ENCODE measurements at regions not wholly inside any gene's neighbourhood (a gene's known extent, or its start where the extent isn't known, plus 50 kb on each side); places are given as distances from the start of the nearest gene placed in this dataset.
"Not testable (repeated sequence)": the region's sequence is repeated elsewhere in the genome, so short reads cannot be mapped to it uniquely, and the experiment has no call there.

DNA sequence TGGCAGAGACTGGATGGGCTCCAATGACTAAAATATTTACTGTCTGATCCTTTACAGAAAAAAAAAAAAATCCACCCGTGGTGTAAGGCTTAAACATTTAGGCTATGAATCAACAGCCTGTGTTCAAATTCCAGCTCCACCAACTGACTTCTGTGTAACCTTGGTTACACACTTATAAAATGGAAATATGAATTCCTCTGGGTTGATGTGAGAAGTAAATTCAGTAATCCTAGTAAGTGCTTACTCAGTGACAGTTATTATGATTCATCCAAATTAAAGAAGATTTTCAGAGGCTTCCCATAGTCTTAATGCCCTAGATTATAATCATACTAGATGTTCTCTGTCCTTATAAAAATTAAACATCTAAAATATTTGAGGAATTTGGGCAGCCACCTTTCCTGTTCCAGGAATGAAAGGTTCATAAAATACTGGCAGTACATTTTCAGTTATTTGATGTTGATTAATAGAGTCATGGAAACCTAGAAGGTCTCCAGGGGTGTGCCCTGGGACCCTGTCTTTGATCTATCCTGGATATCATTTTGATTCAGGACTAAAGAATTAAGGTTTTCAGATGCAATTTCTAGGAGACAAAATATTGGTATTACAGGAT, 180.3 kb upstream of the ZNF217 start:
- no peak for DNase-seq (ENCODE audit: low read depth)

- not testable (repeated sequence) for DNase-seq (ENCODE audit: low read depth)
Measured at GRCh38 chr20:53773066-53773791, 179.6 kb upstream of the ZNF217 start.

GRCh38 chr20:53769041-53769440, 175.4 kb upstream of the ZNF217 start:
- DNase-seq (ENCODE audit: low read depth): no peak

DNA sequence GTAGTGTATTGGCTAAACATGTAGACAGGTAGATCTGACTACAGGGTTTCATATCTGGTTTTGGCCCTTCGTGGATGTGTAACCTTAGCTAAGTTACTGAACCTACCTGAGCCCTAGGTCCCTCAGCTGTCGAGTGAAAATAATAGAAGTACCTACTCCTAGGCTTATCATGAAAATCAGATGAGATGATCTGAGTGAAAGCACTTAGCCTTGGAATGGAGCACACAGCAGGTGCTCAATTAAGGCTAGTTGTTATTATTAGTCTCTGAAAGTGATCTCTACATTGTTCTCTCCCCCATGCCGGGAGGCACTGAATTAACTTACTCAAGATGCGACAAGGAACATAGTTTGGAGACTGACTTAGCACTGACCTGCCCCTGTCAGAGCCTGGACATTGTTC, 174.7 kb upstream of the ZNF217 start:
- DNase-seq (ENCODE audit: low read depth): no peak

DNA sequence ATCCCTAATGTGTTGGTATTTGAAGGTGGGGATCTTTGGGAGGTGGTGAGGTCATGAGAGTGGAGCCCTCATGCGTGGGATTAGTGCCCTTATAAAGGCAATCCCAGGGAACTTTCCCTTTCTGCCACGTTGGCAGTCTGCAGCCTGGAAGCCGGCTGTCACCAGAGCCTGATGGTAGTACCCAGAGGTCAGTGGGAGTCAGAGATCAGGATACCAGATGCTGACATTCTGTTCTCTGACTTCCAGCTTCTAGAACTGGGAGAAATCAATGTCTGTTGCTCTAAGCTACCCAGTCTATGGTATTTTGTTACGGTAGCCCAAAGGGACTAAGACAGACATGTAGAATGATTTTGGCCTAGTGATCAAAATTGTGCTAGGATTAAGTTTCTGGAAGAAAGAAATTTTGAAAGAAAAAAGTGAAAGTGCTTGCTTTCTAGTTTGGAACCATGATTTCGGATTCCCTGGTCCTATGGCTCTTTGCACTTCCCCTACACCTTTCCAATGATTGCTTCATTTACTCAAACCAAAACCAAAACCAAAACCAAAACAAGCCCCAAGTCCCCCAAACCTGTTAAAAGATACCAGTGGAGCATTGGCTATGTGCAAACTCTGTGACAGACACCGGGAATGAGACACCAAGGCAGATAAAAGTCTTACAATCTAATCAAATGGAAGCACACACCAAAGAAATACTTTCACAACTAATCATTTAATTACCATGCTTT, 173.7 kb upstream of the ZNF217 start:
- no peak for DNase-seq (ENCODE audit: low read depth)

DNA sequence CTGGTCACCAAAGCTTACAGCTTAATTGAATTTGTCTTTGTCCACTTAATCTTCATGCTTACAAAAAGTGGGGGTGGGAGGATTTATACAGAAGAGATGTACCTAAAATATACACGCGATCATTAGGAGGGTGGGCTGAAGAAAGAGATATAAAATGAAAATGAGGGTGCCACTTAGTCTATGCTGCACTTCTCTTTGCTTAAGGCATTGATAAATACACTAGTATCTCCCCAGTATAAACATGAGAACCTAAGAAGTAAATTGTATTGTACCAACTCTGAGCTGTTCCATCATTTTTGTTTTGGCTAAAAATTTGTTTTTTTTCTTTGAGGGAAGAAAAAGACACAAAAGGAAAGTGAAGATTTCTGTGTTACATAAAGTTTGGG, 170.8 kb upstream of the ZNF217 start:
- DNase-seq (ENCODE audit: low read depth): no peak

- no peak for DNase-seq (ENCODE audit: low read depth)
Measured at GRCh38 chr20:53763707-53764414, 170.2 kb upstream of the ZNF217 start.

GRCh38 chr20:53762423-53762798, 168.8 kb upstream of the ZNF217 start:
- DNase-seq (ENCODE audit: low read depth): not testable (repeated sequence)

DNA sequence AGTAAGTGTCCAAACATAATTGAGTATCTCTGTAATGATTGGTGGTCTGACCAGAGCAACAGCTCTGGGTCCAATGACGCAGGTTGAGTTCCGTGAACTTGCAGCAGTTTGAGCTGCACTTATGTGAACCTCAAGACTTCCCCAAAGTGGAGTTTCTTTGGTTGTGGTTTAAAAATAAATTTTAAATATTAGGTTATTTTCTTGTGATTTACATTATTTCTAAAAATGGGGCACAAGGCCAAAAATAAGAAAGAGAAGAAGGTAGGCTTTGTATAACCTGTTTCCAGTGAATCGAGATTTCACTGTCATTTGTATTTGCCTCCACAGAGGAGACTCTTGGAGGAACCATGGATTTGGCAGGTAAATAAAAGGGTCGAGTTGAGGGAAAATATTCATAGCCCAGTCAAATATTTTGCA, 166.4 kb upstream of the ZNF217 start:
- no peak for DNase-seq (ENCODE audit: low read depth)

DNA sequence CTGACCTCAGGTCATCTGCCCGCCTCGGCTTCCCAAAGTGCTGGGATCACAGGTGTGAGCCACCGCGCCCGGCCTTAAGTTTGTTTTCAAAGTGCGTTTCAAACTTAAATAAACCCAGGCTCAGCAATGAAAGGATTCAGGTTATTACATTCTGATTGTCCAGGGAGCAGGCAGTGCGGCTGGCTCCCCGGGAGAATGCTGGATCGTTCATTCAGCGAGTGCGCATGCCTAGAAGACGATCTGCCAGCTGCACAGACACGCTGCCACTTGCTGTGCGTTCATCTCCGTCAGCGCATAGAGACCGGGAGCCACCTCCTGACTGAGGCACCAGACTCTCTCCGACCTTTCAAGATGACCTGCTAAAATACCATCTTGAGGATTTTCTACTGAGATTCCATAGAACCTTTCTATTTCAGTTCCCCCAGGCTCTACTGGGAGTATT, 163.9 kb upstream of the ZNF217 start:
- no peak for DNase-seq (ENCODE audit: low read depth)

- DNase-seq (ENCODE audit: low read depth): no peak
Measured at GRCh38 chr20:53755733-53756531, 162.3 kb upstream of the ZNF217 start.

DNA sequence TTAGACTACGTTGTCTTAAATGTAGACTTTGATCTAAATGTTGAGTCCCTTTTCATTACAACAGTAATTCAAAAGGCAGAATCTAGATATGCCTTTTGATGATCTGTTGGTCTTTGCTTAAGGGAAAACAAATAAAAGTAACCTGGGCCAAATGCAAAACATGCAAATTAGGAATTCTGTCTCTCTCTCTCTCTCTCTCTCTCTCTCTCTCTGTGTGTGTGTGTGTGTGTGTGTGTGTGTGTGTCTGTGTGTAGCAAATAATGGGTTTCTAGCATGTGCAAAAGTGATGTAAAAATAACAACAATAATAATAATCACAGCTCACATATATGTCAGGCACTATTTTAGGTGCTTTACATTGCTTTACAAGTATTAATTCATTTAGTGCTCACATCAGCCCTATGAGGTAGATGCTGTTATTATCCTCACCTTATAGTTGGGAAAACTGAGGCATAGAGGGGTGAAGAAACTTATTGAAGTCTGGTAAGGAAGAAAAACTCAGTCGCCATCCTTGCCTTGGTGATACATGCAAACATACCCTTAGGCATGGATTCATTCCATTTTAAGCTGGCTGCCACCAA, 160.3 kb upstream of the ZNF217 start:
- no peak for DNase-seq (ENCODE audit: low read depth)

- no peak for DNase-seq (ENCODE audit: low read depth)
Measured at GRCh38 chr20:53752971-53753879, 159.6 kb upstream of the ZNF217 start.

- DNase-seq (ENCODE audit: low read depth): no peak
Measured at GRCh38 chr20:53752583-53752970, 158.9 kb upstream of the ZNF217 start.

DNA sequence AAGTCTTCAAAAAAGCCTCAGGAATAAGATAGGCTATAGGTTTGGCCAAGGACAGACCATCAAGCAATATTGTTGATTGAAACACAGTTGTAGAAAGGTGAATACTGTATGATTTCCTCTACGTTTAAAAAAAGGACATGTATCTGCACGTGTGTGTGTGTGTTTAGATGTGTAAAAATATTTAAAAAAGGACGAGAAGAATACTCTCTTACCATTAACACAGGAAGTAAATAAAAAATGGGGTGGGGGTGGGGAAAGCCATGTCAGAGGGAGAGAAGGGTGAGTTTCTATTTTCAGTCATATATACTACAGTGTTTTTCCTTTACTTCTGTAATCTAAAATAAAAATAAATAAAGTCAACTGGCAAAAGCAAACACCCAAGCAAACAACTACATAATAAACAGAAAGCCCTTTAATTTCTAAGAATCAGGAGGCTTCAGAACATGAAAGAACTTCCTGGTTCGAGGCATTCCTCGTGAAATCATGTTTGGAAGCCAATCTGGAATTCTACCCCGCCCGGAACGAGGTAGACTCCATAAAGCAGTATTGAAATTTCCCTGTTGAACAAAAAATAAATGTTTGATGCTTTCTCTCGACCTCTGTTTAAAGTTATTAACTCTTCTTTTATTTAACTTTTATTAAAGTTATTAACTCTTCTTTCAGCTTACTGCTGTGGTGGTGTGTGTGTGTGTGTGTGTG, 158.1 kb upstream of the ZNF217 start:
- DNase-seq (ENCODE audit: low read depth): no peak

- DNase-seq (ENCODE audit: low read depth): no peak
Measured at GRCh38 chr20:53750827-53751619, 157.4 kb upstream of the ZNF217 start.

- DNase-seq (ENCODE audit: low read depth): no peak
Measured at GRCh38 chr20:53749499-53749898, 155.9 kb upstream of the ZNF217 start.

- no peak for DNase-seq (ENCODE audit: low read depth)
Measured at GRCh38 chr20:53748821-53749421, 155.3 kb upstream of the ZNF217 start.
